Caki2 (cell line): ENCODE measurements at regions not wholly inside any gene's neighbourhood (a gene's known extent, or its start where the extent isn't known, plus 50 kb on each side); places are given as distances from the start of the nearest gene placed in this dataset.
"Not testable (repeated sequence)": the region's sequence is repeated elsewhere in the genome, so short reads cannot be mapped to it uniquely, and the experiment has no call there.

Experiments used
- DNase-seq: peaks from one replicate; pipeline ENCODE4 v3.0.0-alpha.2; 2015; ENCODE audit warnings: low read depth
- in situ Hi-C: cut with HindIII; loops from 2 replicates; pipeline ENCODE4 v1.10.0; 2016; ENCODE audit warnings: low sequenced_read_pairs, low pct_unique_long_range_greater_than_20kb, mixed read lengths

- in situ Hi-C loops = no loop called here
Observed at GRCh38 chr12:23352670-23353069, 596.8 kb downstream of the SOX5 start.

GRCh38 chr12:23354800-23355199 is 594.7 kb downstream of the SOX5 start:
- in situ Hi-C loops = no loop called here
- DNase-seq = no peak

More at GRCh38 chr12:23352670-23353069, 596.8 kb downstream of the SOX5 start:
- no peak for DNase-seq

GRCh38 chr12:23356440-23356839 is 593.0 kb downstream of the SOX5 start:
- no peak for DNase-seq
- in situ Hi-C loops = no loop called here

GRCh38 chr12:23356927-23357708 is 592.4 kb downstream of the SOX5 start:
- DNase-seq = no peak
- in situ Hi-C loops = no loop called here

GRCh38 chr12:23359975-23360701 is 589.3 kb downstream of the SOX5 start:
- no peak for DNase-seq
- in situ Hi-C loops = no loop called here

- in situ Hi-C loops = no loop called here
- no peak for DNase-seq
Observed at GRCh38 chr12:23361971-23362370, 587.5 kb downstream of the SOX5 start.

- in situ Hi-C loops = no loop called here
- DNase-seq = no peak
Observed at GRCh38 chr12:23368590-23368989, 580.9 kb downstream of the SOX5 start.

GRCh38 chr12:23375621-23376020 is 573.8 kb downstream of the SOX5 start:
- DNase-seq = no peak
- in situ Hi-C loops = no loop called here

- DNase-seq = no peak
- in situ Hi-C loops = no loop called here
Observed at GRCh38 chr12:23376238-23376637, 573.2 kb downstream of the SOX5 start.

- no peak for DNase-seq
- in situ Hi-C loops = no loop called here
Observed at GRCh38 chr12:23380419-23381100, 568.9 kb downstream of the SOX5 start.

GRCh38 chr12:23388898-23389297 is 560.6 kb downstream of the SOX5 start:
- DNase-seq, in situ Hi-C loops: not testable (repeated sequence)

GRCh38 chr12:23389315-23389714 is 560.2 kb downstream of the SOX5 start:
- in situ Hi-C loops = not testable (repeated sequence)

GRCh38 chr12:23399402-23399933 is 550.0 kb downstream of the SOX5 start:
- no peak for DNase-seq
- in situ Hi-C loops = no loop called here

More at GRCh38 chr12:23389315-23389714, 560.2 kb downstream of the SOX5 start:
- DNase-seq = not testable (repeated sequence)

- in situ Hi-C loops = no loop called here
- DNase-seq = no peak
Observed at GRCh38 chr12:23415180-23415579, 534.3 kb downstream of the SOX5 start.

- no peak for DNase-seq
- in situ Hi-C loops = no loop called here
Observed at GRCh38 chr12:23421556-23421955, 527.9 kb downstream of the SOX5 start.

GRCh38 chr12:23423097-23423687 is 526.3 kb downstream of the SOX5 start:
- DNase-seq = no peak
- in situ Hi-C loops = no loop called here

GRCh38 chr12:23423796-23424195 is 525.7 kb downstream of the SOX5 start:
- in situ Hi-C loops = no loop called here
- DNase-seq = no peak

- in situ Hi-C loops = no loop called here
- no peak for DNase-seq
Observed at GRCh38 chr12:23424685-23425084, 524.8 kb downstream of the SOX5 start.
